ENCODE measurements at regions not wholly inside any gene's neighbourhood (a gene's known extent, or its start where the extent isn't known, plus 50 kb on each side); places are given as distances from the start of the nearest gene placed in this dataset.
"Not testable (repeated sequence)": the region's sequence is repeated elsewhere in the genome, so short reads cannot be mapped to it uniquely, and the experiment has no call there.

DNA sequence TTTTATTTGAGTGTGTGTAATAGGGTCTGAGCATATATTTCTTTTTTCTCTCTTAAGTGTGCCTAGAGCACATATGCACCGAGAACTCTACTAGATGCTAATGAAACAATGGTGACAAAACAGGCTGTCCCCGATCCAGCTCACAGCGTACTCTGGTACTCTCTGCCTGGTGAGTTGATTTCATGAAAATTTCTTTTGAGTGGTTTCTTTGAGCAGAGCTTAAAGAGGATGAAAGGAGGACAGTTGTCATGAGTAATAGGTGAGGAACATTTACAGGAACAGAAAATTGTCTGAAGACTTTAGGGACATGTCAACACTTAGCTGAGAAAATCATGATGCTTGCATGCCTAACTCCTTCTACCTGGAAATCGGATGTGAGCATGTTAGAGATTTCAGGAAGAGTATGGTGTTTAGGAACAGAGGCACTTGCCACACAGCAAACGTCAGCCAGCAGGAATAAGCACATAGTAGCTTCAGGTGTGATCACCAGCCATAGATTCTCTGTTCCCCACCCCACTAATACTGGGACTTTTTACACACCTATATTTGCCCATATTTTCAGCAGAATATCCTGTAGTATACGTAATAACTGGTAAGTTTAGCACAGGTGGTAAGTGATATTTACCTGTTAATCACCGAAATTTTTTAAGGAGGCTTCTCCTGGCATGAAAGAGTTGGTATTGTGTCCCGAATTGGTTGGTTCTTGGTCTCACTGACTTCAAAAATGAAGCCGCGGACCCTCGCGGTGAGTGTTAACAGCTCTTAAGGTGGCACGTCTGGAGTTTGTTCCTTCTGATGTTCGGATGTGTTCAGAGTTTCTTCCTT, 111.1 kb downstream of the ZNF330 start:
- DNase-seq (ENCODE audit: low read depth in 1 of 2, low spot score in 2 of 2), result no peak
- Histone ChIP-seq H3K4me1 (replicated peaks) (no peaks in the 10 kb centered on the region), H3K27ac (no peak overlapping the region), H3K4me3 (no peak overlapping the region), H3K27me3 (replicated peaks) (0 out of 2 replicates have a peak, but pooled peaks cover 9% of the 10 kb centered on the region), H3K36me3 (no peaks in the 10 kb centered on the region), H3K9me3 (replicated peaks) (no peaks in the 10 kb centered on the region)

DNA sequence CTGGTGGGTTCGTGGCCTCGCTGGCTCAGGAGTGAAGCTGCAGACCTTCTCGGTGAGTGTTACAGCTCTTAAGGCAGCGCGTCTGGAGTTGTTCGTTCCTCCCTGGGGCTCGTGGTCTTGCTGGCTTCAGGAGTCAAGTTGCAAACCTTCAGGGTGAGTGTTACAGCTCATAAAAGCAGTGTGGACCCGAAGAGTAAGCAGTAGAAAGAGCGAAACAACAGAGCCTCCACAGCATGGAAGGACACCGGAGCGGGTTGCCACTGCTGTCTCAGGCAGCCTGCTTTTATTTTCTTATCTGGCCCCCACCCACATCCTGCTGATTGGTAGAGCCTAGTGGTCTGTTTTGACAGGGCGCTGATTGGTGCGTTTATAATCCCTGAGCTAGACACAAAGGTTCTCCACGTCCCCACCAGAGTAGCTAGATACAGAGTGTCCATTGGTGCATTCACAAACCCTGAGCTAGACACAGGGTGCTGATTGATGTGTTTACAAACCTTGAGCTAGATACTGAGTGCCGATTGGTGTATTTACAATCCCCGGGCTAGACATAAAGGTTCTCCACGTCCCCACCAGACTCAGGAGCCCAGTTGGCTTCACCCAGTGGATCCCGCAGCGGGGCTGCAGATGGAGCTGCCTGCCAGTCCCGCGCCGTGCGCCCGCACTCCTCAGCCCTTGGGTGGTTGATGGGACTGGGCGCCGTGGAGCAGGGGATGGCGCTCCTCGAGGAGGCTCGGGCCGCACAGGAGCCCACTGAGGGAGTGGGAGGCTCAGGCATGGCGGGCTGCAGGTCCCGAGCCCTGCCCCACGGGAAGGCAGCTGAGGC, 111.9 kb downstream of the ZNF330 start:
- H3K4me1 ChIP-seq (replicated peaks); H3K9me3 ChIP-seq (replicated peaks); H3K36me3 ChIP-seq; DNase-seq (ENCODE audit: low read depth in 1 of 2, low spot score in 2 of 2); H3K4me3 ChIP-seq; H3K27ac ChIP-seq; H3K27me3 ChIP-seq (replicated peaks): not testable (repeated sequence)

GRCh38 chr4:141333456-141334230, 112.9 kb downstream of the ZNF330 start:
- DNase-seq (ENCODE audit: low read depth in 1 of 2, low spot score in 2 of 2); H3K27ac ChIP-seq; H3K36me3 ChIP-seq; H3K9me3 ChIP-seq (replicated peaks); H3K27me3 ChIP-seq (replicated peaks); H3K4me1 ChIP-seq (replicated peaks); H3K4me3 ChIP-seq: not testable (repeated sequence)

- H3K4me3 ChIP-seq, result no peak overlapping the region
- no peak overlapping the region for H3K27ac ChIP-seq
- no peaks in the 10 kb centered on the region for H3K36me3 ChIP-seq
- H3K4me1 ChIP-seq (replicated peaks), result 0 out of 2 replicates have a peak, but pooled peaks cover 5% of the 10 kb centered on the region
- H3K27me3 ChIP-seq (replicated peaks), result 0 out of 2 replicates have a peak, but pooled peaks cover 6% of the 10 kb centered on the region
- no peaks in the 10 kb centered on the region for H3K9me3 ChIP-seq (replicated peaks)
- no peak for DNase-seq (ENCODE audit: low read depth in 1 of 2, low spot score in 2 of 2)
Measured at GRCh38 chr4:141335166-141335565, 114.5 kb downstream of the ZNF330 start.

DNA sequence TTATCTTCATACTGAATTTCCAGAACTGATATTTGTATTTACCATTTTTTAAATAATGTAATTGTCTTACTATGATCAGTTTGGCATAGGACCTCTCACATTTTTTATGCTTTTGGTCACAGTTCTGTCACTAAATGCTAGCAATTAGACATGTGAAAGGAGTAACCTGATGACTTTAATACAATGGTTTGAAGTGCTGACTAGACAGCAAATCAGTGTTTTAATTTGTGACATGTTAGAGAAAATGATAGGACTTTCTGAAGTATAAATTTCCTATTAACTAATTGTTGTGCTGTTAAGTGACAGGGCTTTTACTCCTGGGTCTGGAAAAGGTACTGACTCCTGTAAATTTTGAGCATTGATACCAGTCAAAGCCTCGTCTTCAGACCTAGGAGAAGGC, 117.5 kb downstream of the ZNF330 start:
- H3K27ac ChIP-seq, result no peak overlapping the region
- H3K4me3 ChIP-seq, result no peak overlapping the region
- H3K4me1 ChIP-seq (replicated peaks), result 0 out of 2 replicates have a peak, but pooled peaks cover 6% of the 10 kb centered on the region
- H3K27me3 ChIP-seq (replicated peaks), result no peaks in the 10 kb centered on the region
- H3K9me3 ChIP-seq (replicated peaks), result no peaks in the 10 kb centered on the region
- no peaks in the 10 kb centered on the region for H3K36me3 ChIP-seq
- no peak for DNase-seq (ENCODE audit: low read depth in 1 of 2, low spot score in 2 of 2)

GRCh38 chr4:141339391-141339790, 118.7 kb downstream of the ZNF330 start:
- Histone ChIP-seq H3K4me3 (no peak overlapping the region), H3K9me3 (replicated peaks) (no peaks in the 10 kb centered on the region), H3K27ac (no peak overlapping the region), H3K4me1 (replicated peaks) (0 out of 2 replicates have a peak, but pooled peaks cover 6% of the 10 kb centered on the region), H3K36me3 (no peaks in the 10 kb centered on the region), H3K27me3 (replicated peaks) (no peaks in the 10 kb centered on the region)
- no peak for DNase-seq (ENCODE audit: low read depth in 1 of 2, low spot score in 2 of 2)

DNA sequence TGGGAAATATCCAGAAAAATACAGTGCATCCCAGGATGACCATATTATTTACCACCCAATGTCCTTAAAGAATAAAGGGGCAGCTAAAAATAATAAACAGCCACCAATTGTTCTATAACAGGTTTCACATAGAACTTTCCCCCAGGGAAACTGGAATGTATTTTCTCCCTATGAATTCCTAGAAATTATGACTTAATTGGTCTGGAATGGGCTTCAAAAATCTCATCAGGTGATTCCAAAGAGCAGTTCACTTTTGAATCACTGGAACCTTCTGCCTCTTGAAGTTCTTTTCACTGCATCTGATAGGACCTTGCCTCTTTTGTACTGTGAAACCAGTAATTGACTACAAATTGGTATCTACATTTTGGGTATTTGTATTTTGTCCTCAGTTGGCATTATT, 119.3 kb downstream of the ZNF330 start:
- peak in 1 of 2 experiments; percentile 4 for DNase-seq (ENCODE audit: low read depth in 1 of 2, low spot score in 2 of 2)
- Histone ChIP-seq H3K27ac (no peak overlapping the region), H3K4me1 (replicated peaks) (0 out of 2 replicates have a peak, but pooled peaks cover 6% of the 10 kb centered on the region), H3K4me3 (no peak overlapping the region), H3K9me3 (replicated peaks) (no peaks in the 10 kb centered on the region), H3K36me3 (no peaks in the 10 kb centered on the region), H3K27me3 (replicated peaks) (no peaks in the 10 kb centered on the region)

GRCh38 chr4:141340458-141340857, 119.8 kb downstream of the ZNF330 start:
- Histone ChIP-seq H3K4me1 (replicated peaks) (0 out of 2 replicates have a peak, but pooled peaks cover 6% of the 10 kb centered on the region), H3K36me3 (no peaks in the 10 kb centered on the region), H3K4me3 (no peak overlapping the region), H3K9me3 (replicated peaks) (no peaks in the 10 kb centered on the region), H3K27me3 (replicated peaks) (no peaks in the 10 kb centered on the region), H3K27ac (no peak overlapping the region)
- DNase-seq (ENCODE audit: low read depth in 1 of 2, low spot score in 2 of 2), result no peak

DNA sequence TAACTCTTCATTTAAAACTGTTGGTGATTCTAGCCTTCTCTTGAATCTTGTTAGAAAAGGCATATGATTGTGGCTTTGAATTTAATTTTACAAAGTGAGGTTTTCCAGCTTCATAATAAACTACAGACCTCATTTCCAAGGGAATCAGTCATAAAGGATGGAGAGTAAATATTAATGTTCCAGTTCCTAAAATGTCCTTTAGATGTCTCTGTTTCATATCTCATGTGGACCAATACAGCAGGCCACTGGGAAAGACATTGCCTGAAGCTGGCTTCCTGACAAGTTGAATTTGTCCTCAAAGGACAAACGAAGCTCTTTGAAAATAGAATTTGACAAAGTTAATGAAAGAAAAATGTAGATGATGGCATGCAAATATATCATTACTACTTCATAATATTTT, 125.4 kb downstream of the ZNF330 start:
- no peaks in the 10 kb centered on the region for H3K9me3 ChIP-seq (replicated peaks)
- H3K27me3 ChIP-seq (replicated peaks), result no peaks in the 10 kb centered on the region
- H3K36me3 ChIP-seq, result no peaks in the 10 kb centered on the region
- no peak overlapping the region for H3K27ac ChIP-seq
- no peaks in the 10 kb centered on the region for H3K4me1 ChIP-seq (replicated peaks)
- peak in 1 of 2 experiments; percentile 16 for DNase-seq (ENCODE audit: low read depth in 1 of 2, low spot score in 2 of 2)
- no peak overlapping the region for H3K4me3 ChIP-seq

DNA sequence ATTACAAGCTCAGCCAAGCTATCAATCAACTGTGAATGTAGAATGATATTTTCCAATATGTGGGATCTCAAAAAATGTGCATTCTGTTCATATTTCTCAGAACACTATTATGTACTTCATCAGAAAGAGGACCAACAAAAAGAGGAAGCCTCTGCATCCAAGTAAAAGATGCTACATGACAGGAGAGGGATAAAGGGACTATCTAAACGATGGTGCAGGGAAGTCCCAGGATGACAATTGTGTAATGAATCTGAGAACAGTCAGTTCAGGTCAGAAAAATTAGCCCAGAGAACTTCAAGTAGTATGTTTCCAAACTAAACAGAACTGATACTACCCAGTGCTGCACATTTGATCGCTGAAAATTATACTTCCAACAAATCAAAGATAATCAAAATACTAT, 127.0 kb downstream of the ZNF330 start:
- no peak overlapping the region for H3K27ac ChIP-seq

GRCh38 chr4:141348125-141348524, 127.4 kb downstream of the ZNF330 start:
- Histone ChIP-seq H3K4me1 (replicated peaks) (peaks cover 4% of the 10 kb centered on the region), H3K27ac (no peak overlapping the region), H3K27me3 (replicated peaks) (no peaks in the 10 kb centered on the region), H3K4me3 (no peak overlapping the region), H3K36me3 (no peaks in the 10 kb centered on the region), H3K9me3 (replicated peaks) (no peaks in the 10 kb centered on the region)
- DNase-seq (ENCODE audit: low read depth in 1 of 2, low spot score in 2 of 2), result no peak

More for the DNA sequence above, 127.0 kb downstream of the ZNF330 start:
- no peak for DNase-seq (ENCODE audit: low read depth in 1 of 2, low spot score in 2 of 2)
- Histone ChIP-seq H3K4me1 (replicated peaks) (no peaks in the 10 kb centered on the region), H3K9me3 (replicated peaks) (no peaks in the 10 kb centered on the region), H3K4me3 (no peak overlapping the region), H3K36me3 (no peaks in the 10 kb centered on the region), H3K27me3 (replicated peaks) (no peaks in the 10 kb centered on the region)

GRCh38 chr4:141348573-141348972, 127.9 kb downstream of the ZNF330 start:
- no peaks in the 10 kb centered on the region for H3K27me3 ChIP-seq (replicated peaks)
- no peak overlapping the region for H3K27ac ChIP-seq
- H3K4me3 ChIP-seq, result no peak overlapping the region
- peaks cover 6% of the 10 kb centered on the region for H3K4me1 ChIP-seq (replicated peaks)
- H3K9me3 ChIP-seq (replicated peaks), result no peaks in the 10 kb centered on the region
- no peaks in the 10 kb centered on the region for H3K36me3 ChIP-seq
- DNase-seq (ENCODE audit: low read depth in 1 of 2, low spot score in 2 of 2), result no peak

DNA sequence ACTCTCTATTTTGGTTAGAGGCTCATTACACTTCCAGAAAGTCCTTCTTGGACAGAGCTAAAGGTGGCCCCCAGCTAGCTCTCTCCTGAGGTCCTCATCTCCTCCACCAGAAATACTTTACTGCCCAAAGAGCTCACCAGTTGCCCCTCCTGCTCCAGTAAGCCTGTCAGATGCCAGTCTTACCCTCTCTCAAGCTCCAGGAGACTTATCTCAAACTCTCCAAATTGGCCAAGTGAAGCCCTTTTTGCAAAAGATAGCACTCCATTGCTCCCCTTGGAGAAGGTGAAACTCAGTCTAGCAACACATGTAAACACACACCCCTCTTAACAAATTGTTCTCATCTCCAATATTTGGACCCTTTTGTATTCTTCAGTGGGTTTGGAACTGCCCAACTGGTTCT, 128.5 kb downstream of the ZNF330 start:
- Histone ChIP-seq H3K9me3 (replicated peaks) (no peaks in the 10 kb centered on the region), H3K27me3 (replicated peaks) (no peaks in the 10 kb centered on the region), H3K36me3 (no peaks in the 10 kb centered on the region), H3K4me3 (no peak overlapping the region), H3K4me1 (replicated peaks) (peaks cover 6% of the 10 kb centered on the region), H3K27ac (no peak overlapping the region)
- no peak for DNase-seq (ENCODE audit: low read depth in 1 of 2, low spot score in 2 of 2)

All from SJSA1 (cell line).